DMS114 treated with DMSO at 0.1 percent for 48 hours (cell line): ENCODE measurements at regions not wholly inside any gene's neighbourhood (a gene's known extent, or its start where the extent isn't known, plus 50 kb on each side); places are given as distances from the start of the nearest gene placed in this dataset.
"Not testable (repeated sequence)": the region's sequence is repeated elsewhere in the genome, so short reads cannot be mapped to it uniquely, and the experiment has no call there.

Source experiments
- DNase-seq: peaks from one replicate; lab custom pipeline; 2025; ENCODE audit not compliant: unreplicated experiment; lab: John Stamatoyannopoulos, UW

GRCh38 chr4:106604319-106605051 is 235.9 kb upstream of the GIMD1 start:
- no peak for DNase-seq

GRCh38 chr4:106603471-106603870 is 234.9 kb upstream of the GIMD1 start:
- DNase-seq = no peak

- no peak for DNase-seq
Measured at GRCh38 chr4:106602711-106603110, 234.1 kb upstream of the GIMD1 start.

GRCh38 chr4:106601519-106601918 is 232.9 kb upstream of the GIMD1 start:
- DNase-seq = no peak

- no peak for DNase-seq
Measured at GRCh38 chr4:106595906-106596305, 227.3 kb upstream of the GIMD1 start.

GRCh38 chr4:106594291-106594952 is 225.8 kb upstream of the GIMD1 start:
- no peak for DNase-seq

GRCh38 chr4:106588891-106589290 is 220.3 kb upstream of the GIMD1 start:
- no peak for DNase-seq

- no peak for DNase-seq
Measured at GRCh38 chr4:106587558-106587957, 219.0 kb upstream of the GIMD1 start.

GRCh38 chr4:106585915-106586349 is 217.4 kb upstream of the GIMD1 start:
- DNase-seq = no peak

- DNase-seq = no peak
Measured at GRCh38 chr4:106584337-106584989, 215.9 kb upstream of the GIMD1 start.

GRCh38 chr4:106583567-106583966 is 215.0 kb upstream of the GIMD1 start:
- no peak for DNase-seq

- DNase-seq = no peak
Measured at GRCh38 chr4:106583108-106583507, 214.5 kb upstream of the GIMD1 start.

- DNase-seq = no peak
Measured at GRCh38 chr4:106582103-106582502, 213.5 kb upstream of the GIMD1 start.

- no peak for DNase-seq
Measured at GRCh38 chr4:106579236-106579635, 210.7 kb upstream of the GIMD1 start.

- no peak for DNase-seq
Measured at GRCh38 chr4:106569146-106570031, 200.8 kb upstream of the GIMD1 start.

- DNase-seq = no peak
Measured at GRCh38 chr4:106565727-106566126, 197.1 kb upstream of the GIMD1 start.

GRCh38 chr4:106563637-106564036 is 195.1 kb upstream of the GIMD1 start:
- not testable (repeated sequence) for DNase-seq

- no peak for DNase-seq
Measured at GRCh38 chr4:106551724-106552123, 183.1 kb upstream of the GIMD1 start.

- no peak for DNase-seq
Measured at GRCh38 chr4:106548446-106549044, 180.0 kb upstream of the GIMD1 start.

GRCh38 chr4:106546370-106546769 is 177.8 kb upstream of the GIMD1 start:
- no peak for DNase-seq

- not testable (repeated sequence) for DNase-seq
Measured at GRCh38 chr4:106542609-106543008, 174.0 kb upstream of the GIMD1 start.
